T-helper 1 cell treated with Interleukin-12 subunit alpha and Interleukin-12 subunit beta and Interleukin-4 antibody, amounts not matched to agents 30 μg/mL and 1 μg/mL, for 36 hours (primary cell): ENCODE measurements at regions not wholly inside any gene's neighbourhood (a gene's known extent, or its start where the extent isn't known, plus 50 kb on each side); places are given as distances from the start of the nearest gene placed in this dataset.

Source experiments
- H3K27ac Mint-ChIP-seq: one replicate; pipeline ENCODE4 v1.8.0; 2021; ENCODE audit warnings: mild to moderate bottlenecking, mixed read lengths
- H3K27me3 Mint-ChIP-seq: one replicate; pipeline ENCODE4 v1.8.0; 2021; ENCODE audit warnings: low read depth, mixed read lengths
- H3K36me3 Mint-ChIP-seq: one replicate; pipeline ENCODE4 v1.8.0; 2021; ENCODE audit warnings: low read depth, mixed read lengths
- H3K4me1 Mint-ChIP-seq: one replicate; pipeline ENCODE4 v1.8.0; 2021; ENCODE audit warnings: low read depth, mixed read lengths
- H3K4me3 Mint-ChIP-seq: one replicate; pipeline ENCODE4 v1.8.0; 2021; ENCODE audit warnings: mild to moderate bottlenecking, moderate library complexity, mixed read lengths
- H3K9me3 Mint-ChIP-seq: one replicate; pipeline ENCODE4 v1.8.0; 2021; ENCODE audit warnings: mixed read lengths

DNA sequence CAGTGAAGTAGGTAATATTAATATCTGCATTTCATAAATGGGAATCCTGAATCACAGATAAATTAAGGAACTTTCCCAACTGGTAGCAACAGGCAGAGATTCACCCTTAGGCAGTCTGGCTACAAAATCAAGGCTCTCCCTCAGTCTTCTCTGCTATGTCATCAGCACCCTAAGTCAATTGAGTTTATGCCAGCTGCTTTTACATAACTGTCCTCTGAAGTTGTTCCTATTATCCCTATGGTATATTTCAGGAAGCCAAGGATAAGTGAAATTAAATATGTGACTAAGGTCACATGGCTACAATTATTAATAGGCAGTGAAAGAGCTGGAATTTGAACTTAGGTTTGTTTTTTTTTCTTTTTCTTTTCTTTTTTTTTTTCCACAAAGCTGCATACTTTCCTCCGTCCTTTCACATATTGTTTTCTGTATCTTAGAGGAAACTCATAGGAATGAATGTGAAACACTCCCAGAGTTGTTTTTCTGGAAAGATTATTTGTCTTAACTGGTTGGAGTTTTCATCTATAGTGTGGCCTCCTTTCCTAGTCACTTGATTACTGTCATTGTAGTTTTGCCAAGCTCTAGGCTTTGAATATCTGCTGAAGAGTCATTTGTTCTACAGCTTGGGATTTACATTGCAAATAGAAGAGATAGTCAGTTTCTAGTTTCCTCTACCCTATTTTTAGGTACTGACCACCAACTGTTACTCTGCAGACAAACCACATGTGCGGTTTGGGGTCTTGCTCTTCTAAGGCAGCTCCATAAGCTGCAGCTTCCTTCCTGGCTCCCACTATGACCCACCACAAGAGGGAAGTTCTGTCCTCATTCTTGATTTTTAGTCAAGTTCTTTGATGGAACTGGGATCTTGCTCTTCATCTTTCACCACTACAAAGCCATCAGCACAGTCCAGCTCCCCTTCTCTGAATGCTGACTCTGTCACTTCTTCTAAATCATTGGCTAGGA, 338.0 kb upstream of the KIAA1217 start:
- H3K9me3 Mint-ChIP-seq, result no peaks in the 10 kb centered on the region
- H3K27ac Mint-ChIP-seq, result no peak overlapping the region
- H3K4me1 Mint-ChIP-seq, result no peaks in the 10 kb centered on the region
- no peak overlapping the region for H3K4me3 Mint-ChIP-seq
- H3K27me3 Mint-ChIP-seq, result no peaks in the 10 kb centered on the region
- H3K36me3 Mint-ChIP-seq, result no peaks in the 10 kb centered on the region

DNA sequence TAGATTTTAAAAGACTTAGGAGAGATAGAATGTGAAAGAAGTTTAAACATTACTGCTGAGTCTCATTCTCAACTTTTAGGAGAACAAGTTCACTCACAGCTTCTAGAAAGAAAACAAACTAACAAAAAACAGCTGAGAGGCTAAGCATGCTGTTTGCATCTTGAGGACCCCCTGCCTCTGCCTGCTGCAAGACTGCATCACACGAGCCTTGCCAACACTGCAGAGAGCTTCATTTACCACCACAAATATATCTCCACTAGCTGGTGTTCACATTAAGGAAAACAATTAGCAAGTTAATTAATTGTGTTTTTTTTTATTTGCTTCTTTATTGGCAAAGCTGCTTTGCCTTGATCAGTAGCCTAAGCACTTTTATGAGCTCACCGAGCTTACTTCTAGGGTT, 336.6 kb upstream of the KIAA1217 start:
- Mint-ChIP-seq H3K36me3 (no peaks in the 10 kb centered on the region), H3K4me3 (no peak overlapping the region), H3K27me3 (no peaks in the 10 kb centered on the region), H3K27ac (no peak overlapping the region), H3K4me1 (no peaks in the 10 kb centered on the region), H3K9me3 (no peaks in the 10 kb centered on the region)

DNA sequence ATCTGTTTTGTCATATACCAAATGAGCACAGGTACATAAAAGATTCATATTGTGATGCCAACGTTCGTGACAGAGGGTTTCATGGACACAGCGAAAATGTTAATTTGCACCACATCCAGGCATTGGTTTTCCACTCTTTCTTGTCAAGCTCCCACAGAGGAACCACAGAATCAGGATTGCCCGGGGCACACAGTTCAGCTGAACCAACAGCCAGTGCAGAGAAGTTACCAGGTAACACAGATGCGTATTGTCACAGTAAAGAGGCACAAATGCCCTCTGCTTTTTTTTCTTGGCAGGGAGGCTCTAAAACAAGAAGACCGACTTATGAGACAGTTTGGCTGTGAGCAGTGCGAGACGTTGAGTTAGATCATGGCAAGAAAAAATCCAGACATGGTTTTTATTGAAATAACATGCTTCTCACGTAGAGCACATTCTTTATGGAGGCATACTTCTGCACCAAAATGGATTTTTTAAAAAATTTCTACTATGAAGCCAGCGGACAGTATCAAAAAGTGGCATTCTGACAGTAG, 331.1 kb upstream of the KIAA1217 start:
- H3K9me3 Mint-ChIP-seq, result no peaks in the 10 kb centered on the region
- no peaks in the 10 kb centered on the region for H3K27me3 Mint-ChIP-seq
- no peaks in the 10 kb centered on the region for H3K36me3 Mint-ChIP-seq

DNA sequence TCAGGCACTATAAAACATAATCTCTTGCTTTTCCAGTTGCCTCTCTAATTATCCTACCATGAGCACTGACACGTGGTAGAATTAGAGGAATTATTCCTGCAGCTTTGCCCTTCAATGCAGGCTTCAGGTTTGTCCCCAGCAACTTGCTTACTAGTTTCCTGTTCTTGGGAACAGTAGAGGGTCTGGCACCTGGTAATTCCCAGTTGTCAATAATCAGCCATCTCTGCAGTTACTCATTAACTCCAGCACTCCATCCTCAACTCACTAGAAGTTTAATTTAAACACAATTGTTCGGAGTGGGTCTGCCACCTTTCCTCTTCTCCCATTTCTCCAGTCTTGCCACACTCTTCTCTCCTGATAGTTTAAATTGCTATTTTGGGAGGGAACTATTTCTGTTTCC, 324.3 kb upstream of the KIAA1217 start:
- no peaks in the 10 kb centered on the region for H3K36me3 Mint-ChIP-seq
- H3K4me1 Mint-ChIP-seq, result no peaks in the 10 kb centered on the region
- no peaks in the 10 kb centered on the region for H3K9me3 Mint-ChIP-seq
- no peak overlapping the region for H3K27ac Mint-ChIP-seq
- no peak overlapping the region for H3K4me3 Mint-ChIP-seq
- H3K27me3 Mint-ChIP-seq, result no peaks in the 10 kb centered on the region

More for the DNA sequence above, 331.1 kb upstream of the KIAA1217 start:
- Mint-ChIP-seq H3K4me3 (no peak overlapping the region), H3K27ac (no peak overlapping the region), H3K4me1 (no peaks in the 10 kb centered on the region)

DNA sequence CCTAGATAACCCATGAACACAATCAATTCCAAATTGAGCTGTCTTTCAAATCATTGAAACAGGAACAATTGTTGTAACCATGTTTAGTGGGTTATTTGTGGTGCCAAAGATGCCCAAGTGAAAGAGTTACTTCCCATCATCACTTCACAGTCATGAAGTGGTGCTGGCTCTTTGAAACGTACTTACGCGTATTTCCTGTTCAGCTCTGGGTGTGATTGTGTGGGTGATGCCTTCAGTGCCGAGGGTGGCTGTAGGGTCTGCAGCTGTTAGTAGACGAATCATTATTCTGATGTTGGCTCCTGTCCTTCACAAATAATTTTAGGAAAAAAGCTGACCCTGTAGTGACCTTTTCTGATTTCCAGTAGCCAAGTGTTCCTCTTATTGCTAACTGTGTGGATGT, 323.1 kb upstream of the KIAA1217 start:
- no peak overlapping the region for H3K4me3 Mint-ChIP-seq
- H3K4me1 Mint-ChIP-seq, result no peaks in the 10 kb centered on the region
- H3K27me3 Mint-ChIP-seq, result no peaks in the 10 kb centered on the region
- no peaks in the 10 kb centered on the region for H3K36me3 Mint-ChIP-seq
- H3K27ac Mint-ChIP-seq, result no peak overlapping the region
- H3K9me3 Mint-ChIP-seq, result no peaks in the 10 kb centered on the region

- no peaks in the 10 kb centered on the region for H3K36me3 Mint-ChIP-seq
- H3K4me1 Mint-ChIP-seq, result no peaks in the 10 kb centered on the region
- no peaks in the 10 kb centered on the region for H3K27me3 Mint-ChIP-seq
- no peaks in the 10 kb centered on the region for H3K9me3 Mint-ChIP-seq
- H3K27ac Mint-ChIP-seq, result no peak overlapping the region
- H3K4me3 Mint-ChIP-seq, result no peak overlapping the region
Observed at GRCh38 chr10:23886355-23886754, 322.6 kb upstream of the KIAA1217 start.

DNA sequence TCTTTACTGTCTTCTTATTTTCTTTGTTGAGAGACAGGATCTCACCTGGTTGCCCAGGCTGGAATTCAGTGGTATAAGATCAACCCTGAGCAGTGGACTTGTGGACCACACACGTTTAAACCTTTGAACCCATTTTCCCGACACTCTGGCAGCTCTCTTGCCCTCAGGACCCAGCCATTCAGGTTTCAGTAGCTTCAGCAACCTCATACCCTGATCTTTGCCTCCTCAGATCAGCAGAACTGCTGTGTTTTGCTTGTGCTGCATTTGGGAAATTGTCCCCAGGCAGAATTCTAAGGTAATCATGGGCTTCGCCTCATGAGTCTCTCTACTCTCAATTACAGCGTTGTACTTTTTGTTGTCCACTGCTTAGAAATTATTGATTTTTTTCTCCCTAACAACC, 317.6 kb upstream of the KIAA1217 start:
- Mint-ChIP-seq H3K36me3 (no peaks in the 10 kb centered on the region), H3K4me3 (no peak overlapping the region), H3K27me3 (no peaks in the 10 kb centered on the region), H3K9me3 (no peaks in the 10 kb centered on the region), H3K4me1 (no peaks in the 10 kb centered on the region), H3K27ac (no peak overlapping the region)

GRCh38 chr10:23892296-23892695, 316.6 kb upstream of the KIAA1217 start:
- Mint-ChIP-seq H3K9me3 (no peaks in the 10 kb centered on the region), H3K27me3 (no peaks in the 10 kb centered on the region), H3K4me1 (no peaks in the 10 kb centered on the region), H3K4me3 (no peak overlapping the region), H3K27ac (no peak overlapping the region), H3K36me3 (no peaks in the 10 kb centered on the region)

DNA sequence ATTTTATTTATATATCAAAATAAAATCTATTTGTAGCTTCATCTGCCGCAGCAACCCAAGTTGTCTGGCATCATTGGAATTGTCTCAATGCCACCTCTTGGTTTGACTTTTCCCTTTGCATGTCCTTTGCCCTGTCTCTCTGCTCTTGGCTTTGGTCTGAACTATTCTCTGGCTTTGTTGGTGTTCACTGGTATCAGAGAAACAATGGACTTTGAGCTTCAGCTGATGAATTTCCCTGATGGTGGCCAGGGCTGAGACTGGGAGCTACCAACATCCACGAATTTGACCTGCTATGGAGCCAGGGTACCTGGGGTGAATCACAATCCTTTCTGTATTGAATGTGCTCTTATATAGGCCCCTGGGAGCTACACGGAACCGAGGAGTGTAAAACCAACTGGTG, 311.7 kb upstream of the KIAA1217 start:
- Mint-ChIP-seq H3K4me1 (no peaks in the 10 kb centered on the region), H3K27ac (no peak overlapping the region), H3K9me3 (no peaks in the 10 kb centered on the region), H3K36me3 (no peaks in the 10 kb centered on the region), H3K4me3 (no peak overlapping the region), H3K27me3 (no peaks in the 10 kb centered on the region)

GRCh38 chr10:23897861-23898260, 311.1 kb upstream of the KIAA1217 start:
- Mint-ChIP-seq H3K36me3 (no peaks in the 10 kb centered on the region), H3K4me1 (no peaks in the 10 kb centered on the region), H3K27me3 (no peaks in the 10 kb centered on the region), H3K4me3 (no peak overlapping the region), H3K27ac (no peak overlapping the region), H3K9me3 (no peaks in the 10 kb centered on the region)

DNA sequence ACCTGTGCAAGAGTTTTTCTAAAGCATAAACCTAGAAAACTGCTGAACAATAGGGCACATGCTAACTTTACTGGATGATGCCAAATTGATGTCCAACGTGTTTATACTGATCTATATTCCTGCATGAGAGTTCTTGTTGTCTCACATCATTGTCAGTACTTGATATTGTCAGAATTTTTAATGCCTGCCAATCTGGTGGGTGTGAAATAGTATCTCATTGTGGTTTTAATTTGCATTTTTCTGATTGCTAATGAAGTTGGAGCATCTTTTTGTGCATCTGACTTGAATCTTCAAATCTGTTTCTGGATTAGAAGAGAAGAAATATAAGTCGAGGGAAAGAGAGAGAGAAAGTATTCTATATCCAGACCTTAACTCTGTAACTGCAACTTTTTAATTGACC, 309.8 kb upstream of the KIAA1217 start:
- Mint-ChIP-seq H3K4me3 (no peak overlapping the region), H3K27me3 (no peaks in the 10 kb centered on the region), H3K27ac (no peak overlapping the region), H3K36me3 (no peaks in the 10 kb centered on the region), H3K9me3 (no peaks in the 10 kb centered on the region), H3K4me1 (no peaks in the 10 kb centered on the region)

DNA sequence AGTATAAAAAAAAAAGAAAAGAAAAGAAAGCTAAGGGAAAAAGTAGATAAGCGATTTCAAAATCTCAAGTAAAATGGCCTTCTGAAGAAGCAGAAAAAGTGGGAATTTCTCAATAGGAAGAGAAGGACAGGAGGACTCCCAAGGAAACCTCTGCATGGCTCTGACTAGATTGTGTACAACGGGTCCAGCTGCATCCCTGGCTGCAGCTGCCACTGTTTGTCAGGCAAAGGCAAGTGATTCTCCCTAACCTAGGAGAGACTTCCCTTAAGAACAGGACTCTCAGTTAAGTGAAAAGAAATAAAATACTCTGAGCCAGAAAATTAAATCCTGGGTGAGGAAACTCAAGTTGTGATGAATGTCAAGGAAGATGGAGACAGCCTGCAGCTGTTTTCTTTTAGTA, 298.6 kb upstream of the KIAA1217 start:
- no peaks in the 10 kb centered on the region for H3K4me1 Mint-ChIP-seq
- H3K27me3 Mint-ChIP-seq, result no peaks in the 10 kb centered on the region
- H3K27ac Mint-ChIP-seq, result no peak overlapping the region
- no peak overlapping the region for H3K4me3 Mint-ChIP-seq
- no peaks in the 10 kb centered on the region for H3K36me3 Mint-ChIP-seq
- peaks cover 6% of the 10 kb centered on the region for H3K9me3 Mint-ChIP-seq

DNA sequence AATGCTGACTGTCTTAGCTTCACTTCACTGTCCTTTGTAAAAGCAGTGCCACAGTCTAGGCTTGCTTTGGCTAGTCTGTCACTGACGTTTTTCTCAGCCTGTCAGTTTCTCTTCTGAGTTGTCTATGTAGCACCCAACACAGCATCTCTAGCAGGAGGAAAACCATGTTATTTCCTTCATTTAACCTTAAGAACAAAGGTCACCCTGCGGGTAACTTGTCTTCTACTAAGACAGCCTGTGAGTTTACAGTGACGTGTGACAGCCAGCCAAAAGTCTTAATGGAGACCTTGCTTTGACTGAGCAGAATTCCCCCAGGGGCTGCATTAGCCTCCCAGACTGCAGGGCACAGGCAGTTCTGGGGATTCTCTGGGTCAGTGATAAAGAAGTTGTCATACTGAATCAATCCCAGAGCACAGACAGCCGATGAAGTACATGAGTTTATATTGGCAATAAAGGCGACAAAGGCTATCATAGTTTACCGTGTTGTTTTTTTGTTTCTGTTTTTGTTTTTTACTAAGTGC, 296.0 kb upstream of the KIAA1217 start:
- Mint-ChIP-seq H3K27ac (no peak overlapping the region), H3K9me3 (peaks cover 6% of the 10 kb centered on the region)

DNA sequence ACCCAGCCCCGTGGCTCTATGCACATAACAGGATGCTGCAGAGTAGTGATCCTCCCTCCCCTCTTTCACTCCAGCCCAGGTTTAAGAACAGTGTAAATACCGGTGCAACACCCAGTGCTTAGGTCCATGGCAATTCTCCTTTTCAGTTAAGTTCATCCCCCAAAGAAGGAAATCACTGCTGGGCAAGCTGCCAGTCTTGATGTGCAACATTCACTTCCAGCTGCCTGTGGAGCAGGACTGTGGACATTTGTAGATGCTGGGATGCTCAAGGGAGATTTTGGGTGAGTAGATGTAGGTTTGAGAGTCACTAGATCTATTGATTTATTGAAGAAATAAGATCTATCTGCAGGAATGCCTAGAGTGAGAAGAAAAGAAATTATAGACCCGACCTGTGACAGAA, 294.3 kb upstream of the KIAA1217 start:
- H3K27me3 Mint-ChIP-seq, result no peaks in the 10 kb centered on the region
- H3K4me3 Mint-ChIP-seq, result no peak overlapping the region
- H3K36me3 Mint-ChIP-seq, result no peaks in the 10 kb centered on the region
- no peaks in the 10 kb centered on the region for H3K9me3 Mint-ChIP-seq
- H3K4me1 Mint-ChIP-seq, result no peaks in the 10 kb centered on the region
- no peak overlapping the region for H3K27ac Mint-ChIP-seq

More for the DNA sequence above, 296.0 kb upstream of the KIAA1217 start:
- H3K36me3 Mint-ChIP-seq, result no peaks in the 10 kb centered on the region
- no peaks in the 10 kb centered on the region for H3K4me1 Mint-ChIP-seq
- H3K4me3 Mint-ChIP-seq, result no peak overlapping the region
- no peaks in the 10 kb centered on the region for H3K27me3 Mint-ChIP-seq

- Mint-ChIP-seq H3K4me3 (no peak overlapping the region), H3K4me1 (no peaks in the 10 kb centered on the region), H3K27me3 (no peaks in the 10 kb centered on the region), H3K9me3 (no peaks in the 10 kb centered on the region), H3K27ac (no peak overlapping the region), H3K36me3 (no peaks in the 10 kb centered on the region)
Observed at GRCh38 chr10:23917251-23917840, 291.6 kb upstream of the KIAA1217 start.
